ENCODE measurements at regions not wholly inside any gene's neighbourhood (a gene's known extent, or its start where the extent isn't known, plus 50 kb on each side); places are given as distances from the start of the nearest gene placed in this dataset.

GRCh38 chr3:124588036-124588435, 142.2 kb upstream of the UMPS start:
- TF ChIP-seq CTCF (IDR thresholded peaks at IDR 0.05) = no peak
- TF ChIP-seq POLR2A (IDR thresholded peaks at IDR 0.05) = no peak

Data from thyroid gland (tissue), 4 donors.